ENCODE measurements at regions not wholly inside any gene's neighbourhood (a gene's known extent, or its start where the extent isn't known, plus 50 kb on each side); places are given as distances from the start of the nearest gene placed in this dataset.
"Not testable (repeated sequence)": the region's sequence is repeated elsewhere in the genome, so short reads cannot be mapped to it uniquely, and the experiment has no call there.

DNA sequence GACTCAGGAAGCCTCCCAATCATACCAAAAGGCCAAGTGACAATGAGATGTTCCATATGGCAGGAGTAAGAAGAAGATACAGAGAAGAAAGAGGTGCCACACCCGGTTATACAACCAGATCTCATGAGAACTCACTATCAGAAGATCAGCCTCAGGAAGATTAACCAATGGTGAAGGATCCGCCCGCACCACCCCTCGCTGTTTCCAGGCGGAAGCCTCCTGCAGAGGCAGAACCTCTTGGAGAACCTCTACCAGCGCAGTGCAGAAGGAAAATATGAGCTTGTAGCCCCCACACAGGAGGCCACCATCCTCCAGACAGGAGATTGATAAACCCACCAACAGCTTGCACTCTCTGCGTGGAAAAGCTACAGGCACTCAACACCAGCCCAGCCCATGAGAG, 245.1 kb downstream of the POTED start:
- Mint-ChIP-seq H3K36me3 (ENCODE audit: low read depth) (peaks cover 4% of the 10 kb centered on the region), H3K9me3 (peaks cover 76% of the 10 kb centered on the region), H3K27me3 (ENCODE audit: low read depth) (no peaks in the 10 kb centered on the region)

DNA sequence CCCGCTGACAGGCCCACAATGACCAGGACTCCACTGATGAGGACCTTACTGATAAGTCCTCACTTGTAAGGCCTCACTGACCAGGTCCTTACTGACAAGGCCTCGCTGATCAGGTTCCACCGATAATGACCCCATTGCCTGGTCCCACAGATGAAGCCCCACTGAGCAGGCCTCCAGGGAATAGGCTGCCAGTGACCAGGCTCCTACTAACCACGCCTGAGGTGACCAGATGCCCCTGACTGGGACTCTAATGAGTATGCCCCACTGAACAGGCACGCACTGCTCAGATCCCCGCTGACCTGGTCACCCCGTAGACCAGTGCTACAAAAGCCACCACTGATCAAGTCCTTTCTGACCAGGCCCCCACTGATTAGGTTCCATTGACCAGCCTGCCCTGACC, 241.2 kb downstream of the POTED start:
- not testable (repeated sequence) for H3K27ac Mint-ChIP-seq; H3K27me3 Mint-ChIP-seq (ENCODE audit: low read depth); H3K4me3 Mint-ChIP-seq; H3K4me1 Mint-ChIP-seq; H3K36me3 Mint-ChIP-seq (ENCODE audit: low read depth)
- peaks cover 53% of the 10 kb centered on the region for H3K9me3 Mint-ChIP-seq

More for the DNA sequence above, 245.1 kb downstream of the POTED start:
- H3K27ac Mint-ChIP-seq = no peak overlapping the region
- H3K4me1 Mint-ChIP-seq = no peaks in the 10 kb centered on the region
- TF ChIP-seq, protein P1, sequence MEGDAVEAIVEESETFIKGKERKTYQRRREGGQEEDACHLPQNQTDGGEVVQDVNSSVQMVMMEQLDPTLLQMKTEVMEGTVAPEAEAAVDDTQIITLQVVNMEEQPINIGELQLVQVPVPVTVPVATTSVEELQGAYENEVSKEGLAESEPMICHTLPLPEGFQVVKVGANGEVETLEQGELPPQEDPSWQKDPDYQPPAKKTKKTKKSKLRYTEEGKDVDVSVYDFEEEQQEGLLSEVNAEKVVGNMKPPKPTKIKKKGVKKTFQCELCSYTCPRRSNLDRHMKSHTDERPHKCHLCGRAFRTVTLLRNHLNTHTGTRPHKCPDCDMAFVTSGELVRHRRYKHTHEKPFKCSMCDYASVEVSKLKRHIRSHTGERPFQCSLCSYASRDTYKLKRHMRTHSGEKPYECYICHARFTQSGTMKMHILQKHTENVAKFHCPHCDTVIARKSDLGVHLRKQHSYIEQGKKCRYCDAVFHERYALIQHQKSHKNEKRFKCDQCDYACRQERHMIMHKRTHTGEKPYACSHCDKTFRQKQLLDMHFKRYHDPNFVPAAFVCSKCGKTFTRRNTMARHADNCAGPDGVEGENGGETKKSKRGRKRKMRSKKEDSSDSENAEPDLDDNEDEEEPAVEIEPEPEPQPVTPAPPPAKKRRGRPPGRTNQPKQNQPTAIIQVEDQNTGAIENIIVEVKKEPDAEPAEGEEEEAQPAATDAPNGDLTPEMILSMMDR (IDR thresholded peaks at IDR 0.05; ENCODE audit: unreplicated experiment in 3 of 3) = no peak
- no peak overlapping the region for H3K4me3 Mint-ChIP-seq

DNA sequence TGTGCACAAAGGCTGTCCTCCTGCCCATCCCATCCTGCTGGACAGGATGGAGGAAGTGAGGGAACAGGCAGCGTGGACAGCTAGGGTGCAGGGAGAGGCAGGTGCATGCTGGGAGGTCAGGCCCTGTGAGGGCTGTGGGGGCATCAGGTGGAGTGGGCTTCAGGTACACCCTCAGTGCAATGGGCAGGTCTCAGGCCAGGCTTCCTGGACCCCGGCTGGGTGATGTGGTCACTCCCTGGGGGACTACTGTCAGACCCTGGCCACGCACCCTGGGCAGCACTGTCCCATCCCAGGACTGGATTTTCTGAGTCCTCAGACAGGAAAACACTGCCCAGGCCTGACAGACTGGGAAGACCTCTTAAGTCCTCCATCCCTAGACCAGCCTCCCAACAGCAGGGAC, 239.9 kb downstream of the POTED start:
- not testable (repeated sequence) for H3K27me3 Mint-ChIP-seq (ENCODE audit: low read depth); H3K36me3 Mint-ChIP-seq (ENCODE audit: low read depth)
- H3K9me3 Mint-ChIP-seq = peaks cover 42% of the 10 kb centered on the region

DNA sequence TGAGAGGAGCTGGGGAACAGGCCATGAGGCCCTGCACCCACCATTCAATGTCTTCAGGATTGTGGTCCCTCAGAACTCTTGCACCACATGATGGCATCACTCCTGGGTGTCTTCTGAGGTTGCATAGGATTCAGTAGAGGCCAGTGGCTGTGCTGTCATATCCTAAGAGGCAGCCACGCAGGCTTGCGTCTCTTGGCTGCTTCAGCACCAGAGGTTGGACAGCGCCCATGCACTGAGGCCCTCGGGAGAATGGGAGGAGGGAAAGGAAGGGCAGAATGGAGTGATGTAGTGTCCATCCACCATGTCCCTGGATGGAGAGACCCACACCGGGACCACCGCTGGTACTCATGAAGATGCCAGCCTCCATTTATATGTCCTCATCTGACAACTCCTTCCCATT, 237.1 kb downstream of the POTED start:
- H3K27me3 Mint-ChIP-seq (ENCODE audit: low read depth); H3K27ac Mint-ChIP-seq; H3K4me1 Mint-ChIP-seq; H3K36me3 Mint-ChIP-seq (ENCODE audit: low read depth); H3K4me3 Mint-ChIP-seq: not testable (repeated sequence)
- H3K9me3 Mint-ChIP-seq = peaks cover 35% of the 10 kb centered on the region

More for the DNA sequence above, 239.9 kb downstream of the POTED start:
- H3K27ac Mint-ChIP-seq, H3K4me1 Mint-ChIP-seq, H3K4me3 Mint-ChIP-seq: not testable (repeated sequence)

DNA sequence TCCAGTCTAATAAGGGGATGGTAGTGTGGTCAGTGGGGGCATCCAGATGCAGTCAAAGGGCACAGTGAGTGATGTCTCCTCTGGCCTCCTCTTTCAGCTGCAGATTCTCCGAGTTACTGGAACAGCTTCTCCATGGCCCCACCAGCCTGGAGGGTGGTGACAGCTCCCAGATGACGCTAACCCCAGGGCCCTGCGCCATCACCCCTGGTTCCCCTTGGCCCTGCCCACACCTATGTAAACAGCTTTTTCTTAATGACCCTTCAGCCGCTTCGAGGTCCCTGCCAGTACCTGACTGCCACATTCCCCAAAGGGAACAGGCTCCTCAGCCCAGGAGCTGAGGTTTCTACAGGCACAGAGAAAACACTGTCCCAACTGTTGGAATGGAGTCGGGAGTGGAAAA, 235.0 kb downstream of the POTED start:
- H3K27ac Mint-ChIP-seq; H3K4me3 Mint-ChIP-seq; H3K4me1 Mint-ChIP-seq; H3K27me3 Mint-ChIP-seq (ENCODE audit: low read depth); H3K36me3 Mint-ChIP-seq (ENCODE audit: low read depth): not testable (repeated sequence)
- peaks cover 29% of the 10 kb centered on the region for H3K9me3 Mint-ChIP-seq

DNA sequence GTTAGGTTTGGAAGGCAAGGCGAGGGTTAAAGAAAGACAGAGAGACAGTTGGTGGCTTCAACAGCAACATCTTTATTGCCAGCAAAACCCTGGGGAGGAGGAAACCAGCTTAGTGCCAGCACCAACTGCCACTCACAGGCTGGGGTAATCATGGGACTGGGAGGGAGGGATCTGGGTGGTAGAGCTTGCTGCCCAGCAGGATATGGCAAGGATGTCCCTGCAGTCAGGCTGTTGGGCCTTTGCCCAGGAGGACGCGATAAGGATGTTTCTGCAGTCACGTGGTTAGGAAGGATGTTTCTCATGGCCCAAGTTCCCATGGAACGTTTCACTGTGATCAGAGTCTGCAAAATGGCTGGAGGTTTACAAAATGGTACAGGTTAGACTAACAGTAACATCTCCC, 233.5 kb downstream of the POTED start:
- H3K4me3 Mint-ChIP-seq; H3K27ac Mint-ChIP-seq; H3K36me3 Mint-ChIP-seq (ENCODE audit: low read depth); H3K4me1 Mint-ChIP-seq; H3K27me3 Mint-ChIP-seq (ENCODE audit: low read depth): not testable (repeated sequence)
- peaks cover 32% of the 10 kb centered on the region for H3K9me3 Mint-ChIP-seq

DNA sequence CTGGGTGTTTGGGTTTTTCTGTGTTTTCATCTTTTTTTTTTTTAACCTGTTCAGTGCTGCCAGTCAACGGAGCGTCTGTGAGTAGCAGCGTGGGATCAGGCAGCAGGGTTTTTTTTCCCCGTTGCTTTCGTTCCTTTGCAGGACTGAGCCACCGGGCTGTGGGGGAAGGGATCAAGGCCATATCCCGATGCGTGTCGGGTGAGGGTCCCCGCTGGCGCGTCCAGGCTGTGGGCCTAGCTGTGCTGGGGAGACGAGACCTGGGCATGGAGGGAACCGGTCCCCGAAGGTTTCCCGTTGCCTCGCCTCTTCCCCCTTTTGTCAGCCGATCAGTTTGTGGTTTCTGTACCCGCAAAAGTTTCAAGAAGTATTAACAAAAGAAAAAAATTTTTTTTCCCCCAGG, 218.1 kb downstream of the POTED start:
- not testable (repeated sequence) for H3K27ac Mint-ChIP-seq; H3K4me1 Mint-ChIP-seq; H3K27me3 Mint-ChIP-seq (ENCODE audit: low read depth); H3K36me3 Mint-ChIP-seq (ENCODE audit: low read depth); H3K4me3 Mint-ChIP-seq
- H3K9me3 Mint-ChIP-seq = peaks cover 38% of the 10 kb centered on the region

DNA sequence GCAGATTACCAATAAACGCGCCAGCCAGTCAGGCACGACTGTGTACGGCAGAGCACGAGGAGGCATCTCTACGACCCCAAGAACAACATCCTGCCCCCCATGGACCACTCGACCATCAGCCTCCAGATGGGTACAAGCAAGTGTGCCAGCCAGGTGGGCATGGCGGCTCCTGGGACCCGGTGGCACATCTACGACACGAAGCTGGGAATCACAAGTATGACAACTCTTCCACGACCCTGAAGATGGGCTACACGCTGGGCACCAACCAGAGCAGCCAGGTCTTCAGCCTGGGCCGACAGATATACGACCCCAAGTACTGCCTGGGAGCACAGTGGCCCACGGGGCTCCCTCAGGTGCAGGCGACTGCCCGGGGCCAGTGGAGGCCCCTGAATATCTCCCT, 217.6 kb downstream of the POTED start:
- no peaks in the 10 kb centered on the region for H3K4me1 Mint-ChIP-seq
- TF ChIP-seq, protein P1 (IDR thresholded peaks at IDR 0.05; ENCODE audit: unreplicated experiment in 3 of 3) = no peak
- H3K4me3 Mint-ChIP-seq = no peak overlapping the region
- peaks cover 38% of the 10 kb centered on the region for H3K9me3 Mint-ChIP-seq
- no peaks in the 10 kb centered on the region for H3K27me3 Mint-ChIP-seq (ENCODE audit: low read depth)
- H3K27ac Mint-ChIP-seq = no peak overlapping the region
- peaks cover 4% of the 10 kb centered on the region for H3K36me3 Mint-ChIP-seq (ENCODE audit: low read depth)

DNA sequence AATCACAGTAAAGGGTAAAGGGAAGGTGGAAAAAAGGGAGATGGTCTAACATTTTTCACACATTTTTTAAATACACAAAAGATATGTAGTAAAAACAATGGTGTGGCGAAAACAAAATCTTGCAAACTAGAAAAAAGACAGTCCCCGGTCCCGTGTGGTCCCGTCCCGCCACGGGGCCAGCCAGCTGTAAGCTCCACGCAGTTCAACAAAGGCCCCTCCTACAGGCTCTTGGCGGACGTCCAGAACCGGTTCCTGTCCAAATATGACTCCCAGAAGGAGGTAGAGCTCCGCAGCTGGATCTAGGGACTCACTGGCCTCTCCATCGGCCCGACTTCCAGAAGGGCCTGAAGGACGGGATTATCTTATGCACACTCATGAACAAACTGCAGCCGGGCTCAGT, 216.9 kb downstream of the POTED start:
- not testable (repeated sequence) for H3K27ac Mint-ChIP-seq; H3K4me3 Mint-ChIP-seq; H3K27me3 Mint-ChIP-seq (ENCODE audit: low read depth); H3K4me1 Mint-ChIP-seq; H3K36me3 Mint-ChIP-seq (ENCODE audit: low read depth)
- peaks cover 34% of the 10 kb centered on the region for H3K9me3 Mint-ChIP-seq

DNA sequence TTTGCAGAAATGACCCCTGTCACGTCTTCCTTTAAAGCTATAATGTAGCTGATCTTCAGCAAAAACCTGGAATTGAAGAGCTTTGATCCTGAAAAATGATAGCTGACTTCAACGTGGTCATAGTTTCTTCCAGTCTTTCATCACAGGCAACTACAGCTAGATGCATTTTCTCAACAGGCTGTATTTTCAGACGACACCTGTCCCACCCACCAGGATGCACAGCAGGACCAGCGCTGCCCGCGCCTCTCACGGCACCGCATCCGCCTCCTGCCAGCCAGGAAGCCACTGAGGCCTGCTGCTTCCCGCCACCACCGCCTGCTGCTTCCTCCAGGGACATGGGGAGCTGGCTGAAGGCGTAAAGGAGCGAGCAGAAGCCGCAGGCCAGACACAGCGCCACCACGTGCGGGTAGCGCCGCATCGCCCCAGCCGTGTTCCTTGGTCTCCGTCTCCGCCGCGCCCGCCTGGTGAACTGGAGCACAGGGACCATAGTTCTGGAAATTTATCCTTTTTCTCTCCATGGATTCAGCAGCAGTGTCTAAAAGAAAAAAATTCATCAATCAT, 215.7 kb downstream of the POTED start:
- H3K36me3 Mint-ChIP-seq (ENCODE audit: low read depth); H3K4me1 Mint-ChIP-seq: not testable (repeated sequence)

DNA sequence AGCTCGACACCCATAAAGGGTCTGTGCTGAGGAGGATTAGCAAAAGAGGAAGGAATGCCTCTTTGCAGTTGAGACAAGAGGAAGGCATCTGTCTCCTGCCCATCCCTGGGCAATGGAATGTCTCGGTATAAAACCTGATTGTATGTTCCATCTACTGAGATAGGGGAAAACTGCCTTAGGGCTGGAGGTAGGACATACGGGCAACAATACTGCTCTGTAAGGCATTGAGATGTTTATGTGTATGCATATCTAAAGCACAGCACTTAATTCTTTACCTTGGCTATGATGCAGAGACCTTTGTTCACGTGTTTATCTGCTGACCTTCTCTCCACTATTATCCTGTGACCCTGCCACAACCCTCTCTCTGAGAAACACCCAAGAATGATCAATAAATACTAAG, 210.7 kb downstream of the POTED start:
- H3K4me3 Mint-ChIP-seq; H3K27ac Mint-ChIP-seq; H3K4me1 Mint-ChIP-seq; H3K36me3 Mint-ChIP-seq (ENCODE audit: low read depth); H3K27me3 Mint-ChIP-seq (ENCODE audit: low read depth): not testable (repeated sequence)
- peaks cover 36% of the 10 kb centered on the region for H3K9me3 Mint-ChIP-seq

More for the DNA sequence above, 215.7 kb downstream of the POTED start:
- H3K9me3 Mint-ChIP-seq = peaks cover 38% of the 10 kb centered on the region
- not testable (repeated sequence) for H3K27ac Mint-ChIP-seq; H3K4me3 Mint-ChIP-seq; H3K27me3 Mint-ChIP-seq (ENCODE audit: low read depth)

DNA sequence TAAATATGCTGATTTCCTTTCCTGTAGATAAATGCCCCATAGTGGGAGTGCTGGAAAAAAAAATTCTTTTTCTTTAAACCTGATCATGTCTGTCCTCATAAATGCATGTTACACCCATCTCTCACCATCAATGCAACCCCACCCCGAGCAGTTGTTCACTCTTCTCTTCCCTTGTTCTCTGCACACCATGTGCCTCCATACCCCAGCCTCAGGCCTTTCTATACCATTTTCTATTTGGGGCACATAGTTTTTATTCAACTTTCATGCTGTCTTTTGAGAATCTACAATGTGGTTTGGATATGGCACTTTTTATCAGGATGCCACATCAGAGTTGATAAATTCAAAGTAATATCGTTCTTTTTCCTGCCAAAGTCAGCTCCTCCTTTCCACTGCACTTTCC, 202.6 kb downstream of the POTED start:
- not testable (repeated sequence) for H3K27ac Mint-ChIP-seq; H3K4me1 Mint-ChIP-seq; H3K4me3 Mint-ChIP-seq; H3K36me3 Mint-ChIP-seq (ENCODE audit: low read depth); H3K27me3 Mint-ChIP-seq (ENCODE audit: low read depth)
- peaks cover 45% of the 10 kb centered on the region for H3K9me3 Mint-ChIP-seq

DNA sequence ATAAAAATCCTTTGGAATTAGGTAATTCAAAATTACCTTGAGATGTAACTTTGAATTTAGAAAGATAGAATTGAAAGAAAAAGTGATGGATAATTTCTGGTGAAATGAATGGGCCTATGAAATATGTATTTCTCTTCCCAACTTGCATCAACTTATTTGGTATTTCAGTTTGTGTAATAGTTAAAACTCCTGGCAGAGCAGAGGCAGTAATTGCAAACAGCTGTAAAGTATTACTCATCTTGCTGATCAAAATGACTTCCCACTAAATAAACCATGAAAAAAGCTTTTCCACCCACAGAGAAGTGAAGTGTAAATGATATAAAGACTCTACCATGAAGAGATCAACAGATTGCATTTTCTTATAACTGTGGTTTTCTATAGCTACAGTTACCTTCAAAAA, 201.0 kb downstream of the POTED start:
- not testable (repeated sequence) for H3K27ac Mint-ChIP-seq; H3K36me3 Mint-ChIP-seq (ENCODE audit: low read depth); H3K27me3 Mint-ChIP-seq (ENCODE audit: low read depth); H3K4me1 Mint-ChIP-seq; H3K4me3 Mint-ChIP-seq
- H3K9me3 Mint-ChIP-seq = peaks cover 45% of the 10 kb centered on the region

DNA sequence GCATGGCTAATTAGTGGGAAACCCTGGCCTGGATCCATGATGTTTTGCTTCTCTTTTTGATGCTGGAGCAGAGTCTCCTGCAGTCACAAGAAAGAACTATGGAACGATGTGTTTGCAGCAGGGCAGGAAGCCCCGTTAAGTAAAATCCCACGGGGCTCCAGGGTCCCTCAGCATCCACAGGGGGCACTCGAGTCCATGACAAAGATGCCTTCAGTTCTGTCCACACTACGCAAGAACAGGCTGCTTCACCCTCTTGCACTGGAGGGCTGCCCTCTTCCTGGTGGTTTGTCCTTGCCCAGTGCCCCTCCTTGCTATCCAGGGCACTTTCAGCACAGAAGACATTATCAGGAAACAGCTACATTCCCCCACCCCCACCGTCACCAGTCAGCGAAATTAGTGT, 196.9 kb downstream of the POTED start:
- not testable (repeated sequence) for H3K36me3 Mint-ChIP-seq (ENCODE audit: low read depth); H3K27ac Mint-ChIP-seq; H3K27me3 Mint-ChIP-seq (ENCODE audit: low read depth); H3K4me3 Mint-ChIP-seq; H3K4me1 Mint-ChIP-seq
- H3K9me3 Mint-ChIP-seq = peaks cover 40% of the 10 kb centered on the region

Data from nephron (organoid).